NK-92 treated with Interleukin-12 subunit alpha and Interleukin-12 subunit beta, amount 100 ng/mL, for 24 hours (cell line): ENCODE measurements at regions not wholly inside any gene's neighbourhood (a gene's known extent, or its start where the extent isn't known, plus 50 kb on each side); places are given as distances from the start of the nearest gene placed in this dataset.

Source experiments
- DNase-seq: peaks from one replicate; lab custom pipeline; 2025; lab: John Stamatoyannopoulos, UW

- DNase-seq = no peak
Measured at GRCh38 chr16:17591655-17592405, 121.1 kb upstream of the XYLT1 start.

GRCh38 chr16:17590711-17591654, 120.2 kb upstream of the XYLT1 start:
- peak; percentile 83 for DNase-seq

DNA sequence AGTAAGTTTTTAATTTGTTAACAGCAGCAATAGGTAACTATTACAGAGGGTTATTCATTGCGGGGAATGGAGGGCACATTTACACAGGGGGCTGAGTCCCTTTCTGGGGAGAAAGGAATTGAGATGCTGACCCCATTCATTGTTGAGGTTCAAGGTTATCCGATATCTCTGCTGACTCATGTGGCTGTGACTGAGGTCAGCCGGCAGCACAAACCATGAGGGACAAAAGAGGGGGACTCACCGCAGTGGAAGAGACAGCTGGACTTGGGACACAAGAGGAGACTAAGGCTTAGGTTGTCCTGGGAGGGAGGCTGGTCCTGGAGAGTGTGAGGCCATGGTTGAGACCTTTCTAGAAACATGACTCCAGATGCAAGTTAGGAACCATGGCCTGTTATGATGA, 119.1 kb upstream of the XYLT1 start:
- DNase-seq = no peak

- DNase-seq = no peak
Measured at GRCh38 chr16:17585449-17586074, 114.8 kb upstream of the XYLT1 start.

DNA sequence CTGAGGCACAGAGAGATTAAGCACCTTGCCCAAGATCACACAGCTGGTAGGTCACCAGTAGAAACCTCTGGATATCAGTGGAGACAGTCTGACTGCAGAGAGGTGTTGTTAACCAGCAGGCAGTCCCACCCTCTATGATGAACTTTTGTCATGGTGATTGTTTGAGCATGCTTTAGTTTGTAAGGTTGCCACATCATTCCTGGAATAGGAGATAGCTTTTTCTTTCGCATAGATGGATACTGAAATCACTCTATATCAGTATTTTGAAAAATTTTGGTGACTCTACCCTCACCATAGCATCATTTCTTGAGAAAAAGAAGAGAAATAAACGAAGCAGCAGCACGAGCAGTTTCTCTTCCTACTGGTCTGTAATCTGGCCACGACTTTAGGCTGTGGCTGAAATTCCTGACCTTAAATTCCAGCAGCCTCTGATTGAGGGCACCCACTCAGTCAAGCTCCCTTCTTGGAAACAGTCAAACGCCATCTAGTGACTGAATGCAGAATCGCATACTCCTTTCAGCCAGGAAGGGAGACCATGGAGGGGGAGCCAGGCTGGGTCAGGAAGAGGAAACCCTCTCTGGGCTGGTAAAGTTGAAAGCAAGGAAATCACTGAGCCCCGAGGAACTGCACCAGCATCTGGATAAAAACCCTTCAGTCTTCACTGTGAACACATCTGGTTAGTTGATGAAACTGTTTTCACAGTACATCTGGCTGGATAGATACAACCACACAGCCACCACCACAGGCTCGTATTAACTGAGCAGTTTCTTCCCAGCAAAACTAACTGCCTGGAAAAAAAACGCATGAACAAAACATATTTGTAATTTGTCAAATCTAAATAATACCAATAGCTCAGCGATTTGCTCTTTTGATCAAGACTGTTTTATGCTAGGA, 108.5 kb upstream of the XYLT1 start:
- peak; percentile 23 for DNase-seq

DNA sequence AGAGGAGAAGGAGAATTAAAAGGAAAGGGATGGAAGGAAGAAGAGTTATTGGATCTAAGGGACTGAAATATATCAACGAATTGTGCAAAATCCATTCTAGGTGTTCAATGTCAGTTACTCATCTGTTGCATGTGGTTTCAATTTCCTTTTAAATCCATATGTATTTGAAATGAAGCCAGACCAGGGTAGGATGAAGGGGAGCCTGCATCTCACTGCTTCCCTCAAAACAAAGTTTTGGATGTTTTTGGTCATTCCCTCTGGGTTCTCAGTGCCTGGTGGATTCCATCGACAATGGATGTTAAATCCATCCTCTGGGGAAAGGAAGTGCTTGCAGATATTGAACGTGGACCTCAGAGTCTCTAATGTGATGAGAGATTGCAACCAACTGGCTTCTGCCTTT, 103.5 kb upstream of the XYLT1 start:
- no peak for DNase-seq

DNA sequence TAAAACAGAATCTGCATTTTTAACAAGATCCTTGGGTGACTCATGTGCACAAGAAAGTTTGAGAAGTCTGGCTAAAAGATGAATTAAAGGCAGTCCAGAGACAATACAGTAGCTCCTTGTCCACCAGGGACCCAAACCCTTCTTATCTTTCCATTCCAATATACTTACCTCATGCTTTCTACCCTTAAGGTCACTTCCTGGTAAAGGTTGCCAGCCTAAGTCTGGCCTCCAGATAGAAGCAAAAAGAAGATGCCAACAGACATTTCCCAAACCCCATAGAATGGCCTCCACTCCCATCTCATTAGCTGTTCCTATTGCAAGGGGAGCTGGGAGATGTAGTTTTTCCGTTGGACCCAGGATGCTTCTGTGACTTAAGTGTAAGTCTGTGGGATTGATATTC, 101.4 kb upstream of the XYLT1 start:
- no peak for DNase-seq

GRCh38 chr16:17571499-17572093, 100.8 kb upstream of the XYLT1 start:
- no peak for DNase-seq

- no peak for DNase-seq
Measured at GRCh38 chr16:17568239-17568638, 97.5 kb upstream of the XYLT1 start.

DNA sequence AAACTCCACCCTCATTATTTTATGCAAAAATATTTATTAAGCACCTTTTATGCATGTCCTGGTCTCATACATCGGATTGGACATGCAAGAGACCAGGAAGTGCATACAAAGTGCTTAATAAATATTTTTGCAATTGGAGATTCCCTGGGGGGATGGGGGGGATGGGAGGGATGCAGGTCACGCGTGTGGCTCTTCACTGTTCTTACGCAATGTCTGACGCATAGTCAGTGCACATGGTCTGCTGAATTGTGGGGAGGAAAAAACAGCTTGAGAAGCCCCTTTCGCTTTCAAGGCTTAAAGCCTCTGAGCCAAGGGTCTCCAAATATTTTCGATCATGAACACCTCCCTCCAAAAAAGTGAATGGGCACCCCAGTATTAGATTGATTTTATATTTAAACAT, 96.7 kb upstream of the XYLT1 start:
- DNase-seq = no peak

GRCh38 chr16:17566656-17567450, 96.1 kb upstream of the XYLT1 start:
- no peak for DNase-seq

GRCh38 chr16:17566075-17566474, 95.3 kb upstream of the XYLT1 start:
- no peak for DNase-seq

GRCh38 chr16:17565605-17566004, 94.8 kb upstream of the XYLT1 start:
- no peak for DNase-seq

GRCh38 chr16:17564856-17565255, 94.1 kb upstream of the XYLT1 start:
- DNase-seq = no peak

DNA sequence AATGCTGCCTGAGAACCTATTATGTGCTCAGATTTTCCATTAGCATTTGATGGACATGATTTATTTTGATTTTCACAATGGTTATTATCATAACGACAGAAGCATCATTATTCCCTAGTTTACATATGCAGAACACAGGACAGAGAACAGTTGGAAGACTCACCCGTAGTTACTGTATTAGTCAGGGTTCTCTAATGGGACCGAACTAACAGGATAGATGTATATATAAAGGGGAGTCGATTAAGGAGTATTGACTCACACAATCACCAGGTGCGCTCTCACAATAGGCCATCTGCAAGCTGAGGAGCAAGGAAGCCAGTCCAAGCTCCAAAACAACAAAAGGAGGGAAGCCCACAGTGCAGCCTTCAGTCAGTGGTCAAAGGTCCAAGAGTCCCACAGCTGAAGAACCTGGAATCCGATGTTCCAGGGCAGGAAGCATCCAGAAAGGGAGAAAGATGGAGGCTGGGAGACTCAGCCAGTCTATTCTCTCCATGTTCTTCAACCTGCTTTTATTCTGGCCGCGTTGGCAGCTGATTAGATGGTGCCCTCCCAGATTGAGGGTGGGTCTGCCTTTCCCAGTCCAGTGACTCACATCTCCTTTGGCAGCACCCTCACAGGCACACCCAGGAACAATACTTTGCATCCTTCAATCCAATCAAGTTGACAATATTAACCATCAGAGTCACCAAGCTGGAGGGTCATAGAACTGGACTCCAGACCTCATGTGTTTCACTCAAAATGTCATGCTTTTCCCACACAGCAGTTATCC, 92.7 kb upstream of the XYLT1 start:
- no peak for DNase-seq

GRCh38 chr16:17561056-17561455, 90.3 kb upstream of the XYLT1 start:
- DNase-seq = no peak

- no peak for DNase-seq
Measured at GRCh38 chr16:17560548-17560947, 89.8 kb upstream of the XYLT1 start.

DNA sequence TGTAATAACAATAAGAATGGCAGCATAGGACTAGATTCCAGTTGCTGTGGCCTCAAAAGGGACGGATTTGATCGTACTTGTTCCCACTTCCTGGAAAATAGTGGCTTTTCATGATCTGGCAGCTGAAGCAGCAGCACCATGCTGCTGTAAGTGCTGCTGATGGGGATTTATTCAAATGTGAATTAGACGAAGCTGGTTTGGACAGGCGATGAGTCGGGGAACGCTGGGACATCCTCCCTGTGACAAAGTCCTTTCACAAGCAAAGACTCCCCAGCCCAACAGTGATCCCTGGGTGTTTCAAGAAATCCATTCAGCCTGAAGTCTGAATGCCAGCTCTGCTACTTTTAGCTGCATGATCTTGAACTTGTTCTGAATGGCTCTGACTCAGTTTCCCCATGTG, 88.6 kb upstream of the XYLT1 start:
- no peak for DNase-seq

GRCh38 chr16:17557949-17558348, 87.2 kb upstream of the XYLT1 start:
- DNase-seq = no peak

GRCh38 chr16:17557480-17557879, 86.7 kb upstream of the XYLT1 start:
- DNase-seq = no peak
